ENCODE measurements at regions not wholly inside any gene's neighbourhood (a gene's known extent, or its start where the extent isn't known, plus 50 kb on each side); places are given as distances from the start of the nearest gene placed in this dataset.

DNA sequence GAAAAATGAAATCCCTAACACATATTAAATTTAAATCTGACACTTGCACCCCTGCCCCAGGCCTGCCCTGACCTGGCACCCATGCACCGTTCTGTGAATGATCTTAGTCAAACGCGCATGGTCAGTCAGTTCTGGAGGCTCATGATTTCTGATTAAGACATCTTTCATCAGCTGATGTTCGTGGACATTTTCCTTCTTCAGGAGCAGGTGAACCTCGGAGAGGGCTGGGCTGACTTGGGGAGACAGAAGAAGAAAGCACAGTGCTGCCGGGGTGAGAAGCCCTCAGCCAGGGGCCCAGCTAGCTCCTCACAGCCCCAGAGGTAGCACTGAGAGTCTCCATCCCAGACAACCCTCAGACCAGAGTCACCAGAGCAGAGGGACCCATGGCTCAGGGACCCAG, 134.5 kb upstream of the AJAP1 start:
- Histone ChIP-seq H3K4me1 (ENCODE audit: control insufficient read depth, extremely low read depth, insufficient read depth, low read length) (no peaks in the 10 kb centered on the region), H4K20me1 (replicated peaks; ENCODE audit: control insufficient read depth, extremely low read depth, insufficient read depth, low read length) (no peaks in the 10 kb centered on the region), H3K27me3 (ENCODE audit: control insufficient read depth in 2 of 2, insufficient read depth in 2 of 2, low read length in 2 of 2) (no peaks in the 10 kb centered on the region), H3K9me1 (replicated peaks; ENCODE audit: control insufficient read depth, extremely low read depth, insufficient read depth, low read length) (no peaks in the 10 kb centered on the region), H3K36me3 (ENCODE audit: control insufficient read depth in 2 of 2, extremely low read depth in 1 of 2, insufficient read depth in 2 of 2, low read length in 2 of 2) (no peaks in the 10 kb centered on the region), H2AFZ (ENCODE audit: low read depth, low read length) (no peak overlapping the region), H3K27ac (ENCODE audit: insufficient read depth, low read depth, low read length) (no peak overlapping the region), H3K4me3 (replicated peaks in 1 of 3; ENCODE audit: insufficient read depth in 1 of 3, low read depth in 1 of 3, low read length in 3 of 3) (no peak overlapping the region), H3K79me2 (ENCODE audit: control insufficient read depth, insufficient read depth, low read length) (no peaks in the 10 kb centered on the region), H3K9ac (replicated peaks; ENCODE audit: extremely low read depth, insufficient read depth, low read length) (no peak overlapping the region), H3K9me3 (replicated peaks; ENCODE audit: control insufficient read depth, insufficient read depth, low read length) (peaks cover 2% of the 10 kb centered on the region), H3K4me2 (ENCODE audit: insufficient read depth, low read length) (no peak overlapping the region)
- intact Hi-C loops (cut with micrococcal nuclease): no loop called here
- ChIA-PET CTCF (no interaction called here), POLR2A (no interaction called here)
- no peak for DNase-seq (ENCODE audit: low read depth, low spot score)
- TF ChIP-seq POLR2AphosphoS5 (IDR thresholded peaks at IDR 0.05; ENCODE audit: insufficient read depth, low read depth, low read length) (no peak), JUN (IDR thresholded peaks at IDR 0.05; ENCODE audit: borderline replicate concordance, insufficient read depth, insufficient read length, low read depth) (no peak), GATA2 (IDR thresholded peaks at IDR 0.05; ENCODE audit: insufficient read depth, insufficient read length, low read depth, low read length) (no peak), POLR2A (IDR thresholded peaks at IDR 0.05; ENCODE audit: low read depth, low read length) (no peak), EZH2 (IDR thresholded peaks at IDR 0.05; ENCODE audit: borderline replicate concordance, low read depth, low read length, severe bottlenecking) (no peak), FOS (IDR thresholded peaks at IDR 0.05; ENCODE audit: borderline replicate concordance, insufficient read depth, low read length) (no peak)
- TF ChIP-seq, protein P1, sequence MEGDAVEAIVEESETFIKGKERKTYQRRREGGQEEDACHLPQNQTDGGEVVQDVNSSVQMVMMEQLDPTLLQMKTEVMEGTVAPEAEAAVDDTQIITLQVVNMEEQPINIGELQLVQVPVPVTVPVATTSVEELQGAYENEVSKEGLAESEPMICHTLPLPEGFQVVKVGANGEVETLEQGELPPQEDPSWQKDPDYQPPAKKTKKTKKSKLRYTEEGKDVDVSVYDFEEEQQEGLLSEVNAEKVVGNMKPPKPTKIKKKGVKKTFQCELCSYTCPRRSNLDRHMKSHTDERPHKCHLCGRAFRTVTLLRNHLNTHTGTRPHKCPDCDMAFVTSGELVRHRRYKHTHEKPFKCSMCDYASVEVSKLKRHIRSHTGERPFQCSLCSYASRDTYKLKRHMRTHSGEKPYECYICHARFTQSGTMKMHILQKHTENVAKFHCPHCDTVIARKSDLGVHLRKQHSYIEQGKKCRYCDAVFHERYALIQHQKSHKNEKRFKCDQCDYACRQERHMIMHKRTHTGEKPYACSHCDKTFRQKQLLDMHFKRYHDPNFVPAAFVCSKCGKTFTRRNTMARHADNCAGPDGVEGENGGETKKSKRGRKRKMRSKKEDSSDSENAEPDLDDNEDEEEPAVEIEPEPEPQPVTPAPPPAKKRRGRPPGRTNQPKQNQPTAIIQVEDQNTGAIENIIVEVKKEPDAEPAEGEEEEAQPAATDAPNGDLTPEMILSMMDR (IDR thresholded peaks at IDR 0.05; ENCODE audit: extremely low read depth in 1 of 2, insufficient read depth in 1 of 2, low read depth in 1 of 2, low read length in 2 of 2): no peak
- TF ChIP-seq, protein P2, sequence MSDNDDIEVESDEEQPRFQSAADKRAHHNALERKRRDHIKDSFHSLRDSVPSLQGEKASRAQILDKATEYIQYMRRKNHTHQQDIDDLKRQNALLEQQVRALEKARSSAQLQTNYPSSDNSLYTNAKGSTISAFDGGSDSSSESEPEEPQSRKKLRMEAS (IDR thresholded peaks at IDR 0.05; ENCODE audit: insufficient read depth, insufficient read length): no peak
- FAIRE-seq: no peak
- dilution Hi-C loops (cut with MboI; ENCODE audit: extremely low pct_ligation_motif_present, low sequenced_read_pairs): no loop called here
- no TSS peak for BruUV-seq (replicated peaks)
